ENCODE measurements at regions not wholly inside any gene's neighbourhood (a gene's known extent, or its start where the extent isn't known, plus 50 kb on each side); places are given as distances from the start of the nearest gene placed in this dataset.

DNA sequence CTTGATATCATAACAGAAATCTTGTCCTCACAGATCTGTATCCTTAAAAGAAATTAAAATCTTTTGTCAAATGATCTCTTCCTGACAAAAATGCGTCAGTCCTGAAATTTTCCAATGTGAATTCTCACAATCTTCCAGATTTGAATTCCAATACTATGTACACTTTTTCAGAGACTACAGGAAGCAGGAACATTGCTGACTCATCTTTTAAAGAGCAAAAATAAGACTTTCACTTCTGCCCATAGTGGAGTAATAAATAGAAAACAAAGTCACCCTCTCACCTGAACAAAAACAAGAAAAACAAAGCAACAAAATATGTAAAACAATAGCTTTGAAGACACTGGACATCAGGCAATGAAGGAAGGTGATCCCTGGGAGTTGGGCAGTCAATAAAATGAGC is 167.0 kb upstream of the IPO5 start:
- TF ChIP-seq HDAC2 (CRISPR knock-in tag; IDR thresholded peaks at IDR 0.05), result no peak
- no peak for TF ChIP-seq IRF2 (CRISPR knock-in tag; IDR thresholded peaks at IDR 0.05)
- TF ChIP-seq FOSL1 (CRISPR knock-in tag; IDR thresholded peaks at IDR 0.05; ENCODE audit: borderline replicate concordance), result no peak
- TF ChIP-seq EZH2 (conservative IDR thresholded peaks at IDR 0.05; ENCODE audit: low read depth, low read length), result no peak
- no peak for TF ChIP-seq SRSF1 (optimal IDR thresholded peaks at IDR 0.05; ENCODE audit: low read depth, low read length)
- TF ChIP-seq, protein P1, sequence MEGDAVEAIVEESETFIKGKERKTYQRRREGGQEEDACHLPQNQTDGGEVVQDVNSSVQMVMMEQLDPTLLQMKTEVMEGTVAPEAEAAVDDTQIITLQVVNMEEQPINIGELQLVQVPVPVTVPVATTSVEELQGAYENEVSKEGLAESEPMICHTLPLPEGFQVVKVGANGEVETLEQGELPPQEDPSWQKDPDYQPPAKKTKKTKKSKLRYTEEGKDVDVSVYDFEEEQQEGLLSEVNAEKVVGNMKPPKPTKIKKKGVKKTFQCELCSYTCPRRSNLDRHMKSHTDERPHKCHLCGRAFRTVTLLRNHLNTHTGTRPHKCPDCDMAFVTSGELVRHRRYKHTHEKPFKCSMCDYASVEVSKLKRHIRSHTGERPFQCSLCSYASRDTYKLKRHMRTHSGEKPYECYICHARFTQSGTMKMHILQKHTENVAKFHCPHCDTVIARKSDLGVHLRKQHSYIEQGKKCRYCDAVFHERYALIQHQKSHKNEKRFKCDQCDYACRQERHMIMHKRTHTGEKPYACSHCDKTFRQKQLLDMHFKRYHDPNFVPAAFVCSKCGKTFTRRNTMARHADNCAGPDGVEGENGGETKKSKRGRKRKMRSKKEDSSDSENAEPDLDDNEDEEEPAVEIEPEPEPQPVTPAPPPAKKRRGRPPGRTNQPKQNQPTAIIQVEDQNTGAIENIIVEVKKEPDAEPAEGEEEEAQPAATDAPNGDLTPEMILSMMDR (CRISPR knock-in tag; IDR thresholded peaks at IDR 0.05), result no peak
- TF ChIP-seq ZNF207 (IDR thresholded peaks at IDR 0.05; ENCODE audit: borderline replicate concordance), result no peak
- no peak for TF ChIP-seq HHEX (CRISPR knock-in tag; IDR thresholded peaks at IDR 0.05)
- TF ChIP-seq JUND (CRISPR knock-in tag; IDR thresholded peaks at IDR 0.05), result no peak
- TF ChIP-seq TAF1 (CRISPR knock-in tag; IDR thresholded peaks at IDR 0.05), result no peak
- no peak for TF ChIP-seq POLR2A (IDR thresholded peaks at IDR 0.05; ENCODE audit: insufficient read depth in 1 of 2, low read depth in 2 of 2, low read length in 2 of 2)
- no peak for TF ChIP-seq POLR2AphosphoS5 (IDR thresholded peaks at IDR 0.05; ENCODE audit: low read depth, low read length)
- no peak for TF ChIP-seq HNF4G (IDR thresholded peaks at IDR 0.05; ENCODE audit: borderline replicate concordance, low read depth, low read length)
- no peak for TF ChIP-seq HNF4G (CRISPR knock-in tag; IDR thresholded peaks at IDR 0.05; ENCODE audit: borderline replicate concordance, low read depth)
- TF ChIP-seq SOX5 (CRISPR knock-in tag; IDR thresholded peaks at IDR 0.05; ENCODE audit: borderline replicate concordance), result no peak
